Panc1 (cell line): ENCODE measurements at regions not wholly inside any gene's neighbourhood (a gene's known extent, or its start where the extent isn't known, plus 50 kb on each side); places are given as distances from the start of the nearest gene placed in this dataset.

Experiments
- ATAC-seq: fragments of 200-7000 bp; cut with Tn5 transposase; 2 replicates; pipeline ENCODE4 v1.9.1; 2020; ENCODE audit warnings: mild to moderate bottlenecking, moderate library complexity
- BruUV-seq: library from RNA; stranded (reverse); fragments of 400-500 nt; replicated peaks from 2 replicates; lab custom pipeline; 2021; lab: Mats Ljungman, UMichigan
- CTCF ChIA-PET: fragments of 300-600 bp; sonication (Branson Sonifier 250); formaldehyde crosslinking; loops from one replicate; lab custom pipeline; 2022; ENCODE audit warnings: antibody characterized with exemption; lab: Charles Lee
- POLR2A ChIA-PET: fragments of 300-600 bp; sonication (Branson Sonifier 250); formaldehyde crosslinking; loops from one replicate; lab custom pipeline; 2022; ENCODE audit warnings: antibody characterized with exemption; lab: Charles Lee
- DNase-seq: peaks from one replicate; pipeline ENCODE4 v3.0.0-alpha.2; 2010; ENCODE audit warnings: low read depth, low spot score
- H3K27ac ChIP-seq: 2 replicates; pipeline ENCODE4 v1.5.1; 2011; ENCODE audit warnings: mild to moderate bottlenecking, low read length, inconsistent platforms
- H3K27me3 ChIP-seq: fragments of 200-500 bp; sonication (Bioruptor generic); 2 replicates; pipeline ENCODE4 v1.6.0; 2014; ENCODE audit warnings: low read length, inconsistent platforms; ENCODE audit not compliant: control insufficient read depth, insufficient read depth
- H3K36me3 ChIP-seq: fragments of 200-500 bp; sonication (Bioruptor generic); 2 replicates; pipeline ENCODE4 v1.5.1; 2014; ENCODE audit warnings: inconsistent platforms, mild to moderate bottlenecking, low read length, moderate library complexity; ENCODE audit not compliant: control insufficient read depth, insufficient read depth
- H3K4me1 ChIP-seq: 2 replicates; pipeline ENCODE4 v1.5.1; 2011; ENCODE audit warnings: inconsistent platforms, mild to moderate bottlenecking, low read length, moderate library complexity; ENCODE audit not compliant: control insufficient read depth, insufficient read depth
- H3K4me3 ChIP-seq, 2 experiments: 2 replicates each; pipeline ENCODE4 v1.5.1; 2011 to 2012; ENCODE audit warnings: low read depth in 2 of 2, low read length in 2 of 2, mild to moderate bottlenecking in 2 of 2, inconsistent platforms in 1 of 2, moderate library complexity in 1 of 2
- H3K9me3 ChIP-seq: fragments of 200-500 bp; sonication (Bioruptor generic); 2 replicates; pipeline ENCODE4 v1.5.1; 2014; ENCODE audit warnings: low read depth, mild to moderate bottlenecking, inconsistent platforms, low read length, moderate library complexity; ENCODE audit not compliant: control insufficient read depth, insufficient read depth
- POLR2AphosphoS5 ChIP-seq: IDR thresholded peaks from 2 replicates; pipeline ENCODE4 v1.6.1; 2012; ENCODE audit warnings: mild to moderate bottlenecking, low read depth, low read length, moderate library complexity
- SIN3A ChIP-seq: IDR thresholded peaks from 2 replicates; pipeline ENCODE4 v1.6.1; 2012; ENCODE audit warnings: low read depth, mild to moderate bottlenecking, low read length, moderate library complexity, borderline replicate concordance; ENCODE audit not compliant: insufficient read depth
- TCF7L2 ChIP-seq: IDR thresholded peaks from 2 replicates; pipeline ENCODE4 v1.6.1; 2011; ENCODE audit warnings: mild to moderate bottlenecking, low read depth, low read length, inconsistent platforms
- in situ Hi-C: cut with HindIII; loops from 2 replicates; pipeline ENCODE4 v1.10.0; 2016; ENCODE audit warnings: low sequenced_read_pairs, low pct_unique_long_range_greater_than_20kb
- intact Hi-C: fragments of 100-400 bp; cut with micrococcal nuclease; formaldehyde crosslinking; loops from one replicate; pipeline ENCODE4 v1.10.0; 2022; ENCODE audit not compliant: unreplicated experiment
- TF ChIP-seq, protein P1 (sequence below), 2 experiments: IDR thresholded peaks; 2 replicates each; pipeline ENCODE4 v1.6.1; 2011 to 2012; ENCODE audit warnings: low read depth in 2 of 2, control low read depth in 1 of 2, low read length in 1 of 2, mild to moderate bottlenecking in 1 of 2, moderate library complexity in 1 of 2; ENCODE audit not compliant: insufficient read depth in 1 of 2
- TF ChIP-seq, protein P2 (sequence below): fragments of 450-650 bp; IDR thresholded peaks from 2 replicates; pipeline ENCODE4 v1.5.1; 2017; ENCODE audit warnings: mild to moderate bottlenecking

DNA sequence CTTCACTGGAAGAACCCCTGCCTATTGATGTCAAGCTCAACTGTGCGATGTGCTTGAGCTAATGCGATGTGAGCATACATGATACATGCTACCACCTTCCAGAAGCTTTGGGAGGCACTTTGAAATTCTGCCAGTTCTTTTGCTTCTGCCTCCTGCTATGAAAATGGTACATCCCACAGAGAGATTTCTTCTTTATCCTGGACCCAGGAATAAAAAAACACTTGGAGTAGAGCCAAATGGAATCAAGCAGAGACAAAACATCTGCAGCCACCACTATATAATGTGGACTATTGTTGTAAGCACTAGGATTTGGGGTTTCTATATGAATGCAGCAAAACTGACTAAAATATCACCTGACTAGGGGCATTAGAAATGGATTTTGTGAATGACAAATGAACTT lies 119.9 kb upstream of the GAP43 start:
- no peak for ATAC-seq
- no TSS peak for BruUV-seq
- CTCF ChIA-PET = no interaction called here

DNA sequence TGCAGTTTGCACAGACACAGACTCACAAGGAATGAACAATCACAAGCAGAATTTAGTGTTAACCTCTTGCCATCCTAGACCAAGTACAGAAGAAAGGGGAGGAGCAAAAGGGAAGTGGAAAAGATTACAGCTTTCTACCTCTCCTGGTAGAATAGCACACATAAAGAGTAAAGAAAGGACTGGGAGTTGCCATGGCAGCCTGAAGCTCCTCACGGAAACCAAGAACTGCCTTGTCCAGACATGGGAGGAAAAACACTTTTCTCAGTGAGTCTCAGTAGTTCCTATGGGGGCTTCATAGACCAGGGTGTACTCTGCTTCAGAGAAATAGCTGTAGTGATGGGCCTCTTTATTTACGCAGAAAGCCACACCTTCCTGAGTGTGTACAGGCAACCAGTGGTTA lies 114.7 kb upstream of the GAP43 start:
- TF ChIP-seq, protein P1, sequence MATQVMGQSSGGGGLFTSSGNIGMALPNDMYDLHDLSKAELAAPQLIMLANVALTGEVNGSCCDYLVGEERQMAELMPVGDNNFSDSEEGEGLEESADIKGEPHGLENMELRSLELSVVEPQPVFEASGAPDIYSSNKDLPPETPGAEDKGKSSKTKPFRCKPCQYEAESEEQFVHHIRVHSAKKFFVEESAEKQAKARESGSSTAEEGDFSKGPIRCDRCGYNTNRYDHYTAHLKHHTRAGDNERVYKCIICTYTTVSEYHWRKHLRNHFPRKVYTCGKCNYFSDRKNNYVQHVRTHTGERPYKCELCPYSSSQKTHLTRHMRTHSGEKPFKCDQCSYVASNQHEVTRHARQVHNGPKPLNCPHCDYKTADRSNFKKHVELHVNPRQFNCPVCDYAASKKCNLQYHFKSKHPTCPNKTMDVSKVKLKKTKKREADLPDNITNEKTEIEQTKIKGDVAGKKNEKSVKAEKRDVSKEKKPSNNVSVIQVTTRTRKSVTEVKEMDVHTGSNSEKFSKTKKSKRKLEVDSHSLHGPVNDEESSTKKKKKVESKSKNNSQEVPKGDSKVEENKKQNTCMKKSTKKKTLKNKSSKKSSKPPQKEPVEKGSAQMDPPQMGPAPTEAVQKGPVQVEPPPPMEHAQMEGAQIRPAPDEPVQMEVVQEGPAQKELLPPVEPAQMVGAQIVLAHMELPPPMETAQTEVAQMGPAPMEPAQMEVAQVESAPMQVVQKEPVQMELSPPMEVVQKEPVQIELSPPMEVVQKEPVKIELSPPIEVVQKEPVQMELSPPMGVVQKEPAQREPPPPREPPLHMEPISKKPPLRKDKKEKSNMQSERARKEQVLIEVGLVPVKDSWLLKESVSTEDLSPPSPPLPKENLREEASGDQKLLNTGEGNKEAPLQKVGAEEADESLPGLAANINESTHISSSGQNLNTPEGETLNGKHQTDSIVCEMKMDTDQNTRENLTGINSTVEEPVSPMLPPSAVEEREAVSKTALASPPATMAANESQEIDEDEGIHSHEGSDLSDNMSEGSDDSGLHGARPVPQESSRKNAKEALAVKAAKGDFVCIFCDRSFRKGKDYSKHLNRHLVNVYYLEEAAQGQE (IDR thresholded peaks at IDR 0.05; ENCODE audit: insufficient read depth in 1 of 2, low read depth in 2 of 2, low read length in 1 of 2) = no peak
- TF ChIP-seq SIN3A = no peak
- CTCF ChIA-PET = no interaction called here
- Histone ChIP-seq H3K27ac (no peak overlapping the region), H3K4me1 (no peaks in the 10 kb centered on the region), H3K9me3 (no peaks in the 10 kb centered on the region), H3K4me3 (no peak overlapping the region), H3K27me3 (peaks cover 2% of the 10 kb centered on the region), H3K36me3 (no peaks in the 10 kb centered on the region)
- no peak for ATAC-seq
- intact Hi-C loops = no loop called here
- in situ Hi-C loops = no loop called here
- no TSS peak for BruUV-seq
- no peak for DNase-seq
- POLR2A ChIA-PET = no interaction called here

More for the DNA sequence above, 119.9 kb upstream of the GAP43 start:
- Histone ChIP-seq H3K9me3 (no peaks in the 10 kb centered on the region), H3K4me1 (no peaks in the 10 kb centered on the region), H3K27ac (no peak overlapping the region), H3K36me3 (no peaks in the 10 kb centered on the region), H3K27me3 (no peaks in the 10 kb centered on the region), H3K4me3 (no peak overlapping the region)
- in situ Hi-C loops (no loop called here), intact Hi-C loops (no loop called here)
- POLR2A ChIA-PET = no interaction called here
- no peak for DNase-seq
- TF ChIP-seq, protein P2, sequence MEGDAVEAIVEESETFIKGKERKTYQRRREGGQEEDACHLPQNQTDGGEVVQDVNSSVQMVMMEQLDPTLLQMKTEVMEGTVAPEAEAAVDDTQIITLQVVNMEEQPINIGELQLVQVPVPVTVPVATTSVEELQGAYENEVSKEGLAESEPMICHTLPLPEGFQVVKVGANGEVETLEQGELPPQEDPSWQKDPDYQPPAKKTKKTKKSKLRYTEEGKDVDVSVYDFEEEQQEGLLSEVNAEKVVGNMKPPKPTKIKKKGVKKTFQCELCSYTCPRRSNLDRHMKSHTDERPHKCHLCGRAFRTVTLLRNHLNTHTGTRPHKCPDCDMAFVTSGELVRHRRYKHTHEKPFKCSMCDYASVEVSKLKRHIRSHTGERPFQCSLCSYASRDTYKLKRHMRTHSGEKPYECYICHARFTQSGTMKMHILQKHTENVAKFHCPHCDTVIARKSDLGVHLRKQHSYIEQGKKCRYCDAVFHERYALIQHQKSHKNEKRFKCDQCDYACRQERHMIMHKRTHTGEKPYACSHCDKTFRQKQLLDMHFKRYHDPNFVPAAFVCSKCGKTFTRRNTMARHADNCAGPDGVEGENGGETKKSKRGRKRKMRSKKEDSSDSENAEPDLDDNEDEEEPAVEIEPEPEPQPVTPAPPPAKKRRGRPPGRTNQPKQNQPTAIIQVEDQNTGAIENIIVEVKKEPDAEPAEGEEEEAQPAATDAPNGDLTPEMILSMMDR = no peak
- TF ChIP-seq, protein P1 (IDR thresholded peaks at IDR 0.05; ENCODE audit: insufficient read depth in 1 of 2, low read depth in 2 of 2, low read length in 1 of 2) = no peak
- TF ChIP-seq TCF7L2 = no peak
- TF ChIP-seq POLR2AphosphoS5 = no peak
- TF ChIP-seq SIN3A = no peak
